Renal pelvis (tissue), 1 donor: ENCODE measurements at regions not wholly inside any gene's neighbourhood (a gene's known extent, or its start where the extent isn't known, plus 50 kb on each side); places are given as distances from the start of the nearest gene placed in this dataset.
"Not testable (repeated sequence)": the region's sequence is repeated elsewhere in the genome, so short reads cannot be mapped to it uniquely, and the experiment has no call there.

Source experiments
- DNase-seq: peaks from one replicate; pipeline ENCODE4 v3.0.0-alpha.2; 2013

DNA sequence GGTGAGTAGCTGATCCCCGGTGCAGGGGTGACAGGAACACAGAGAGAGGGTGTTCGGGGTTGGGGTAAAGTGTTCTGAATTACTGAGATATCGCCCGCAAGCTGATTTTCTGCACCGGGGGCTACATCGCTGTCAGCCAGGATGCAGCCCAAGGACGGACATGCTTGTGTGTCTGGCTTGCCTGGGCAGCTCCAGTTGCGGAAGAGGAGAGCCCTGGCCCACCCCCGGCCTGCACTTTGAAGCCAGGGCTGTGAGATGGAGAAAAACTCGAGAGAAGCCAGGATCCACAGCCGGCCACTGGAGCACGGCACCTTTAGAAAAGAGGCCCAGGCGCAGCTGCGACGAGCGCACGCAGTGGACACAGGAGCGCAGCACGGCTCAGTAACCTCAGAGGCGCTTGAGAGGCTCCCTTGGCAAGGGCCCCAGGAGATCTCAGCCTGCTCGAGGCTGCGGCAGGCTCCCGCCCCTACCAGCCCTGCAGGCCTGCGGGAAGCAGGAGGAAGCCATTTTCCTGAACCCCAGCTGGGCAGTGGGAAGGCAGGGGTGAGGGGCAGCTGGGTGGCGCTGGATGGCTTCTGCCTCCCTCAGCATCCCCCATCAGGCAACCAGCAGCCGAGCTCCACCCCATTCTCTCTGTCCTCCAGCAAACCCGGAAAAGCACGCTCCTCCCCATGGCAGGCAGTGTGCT is 59.2 kb downstream of the C9orf50 start:
- DNase-seq, result no peak

DNA sequence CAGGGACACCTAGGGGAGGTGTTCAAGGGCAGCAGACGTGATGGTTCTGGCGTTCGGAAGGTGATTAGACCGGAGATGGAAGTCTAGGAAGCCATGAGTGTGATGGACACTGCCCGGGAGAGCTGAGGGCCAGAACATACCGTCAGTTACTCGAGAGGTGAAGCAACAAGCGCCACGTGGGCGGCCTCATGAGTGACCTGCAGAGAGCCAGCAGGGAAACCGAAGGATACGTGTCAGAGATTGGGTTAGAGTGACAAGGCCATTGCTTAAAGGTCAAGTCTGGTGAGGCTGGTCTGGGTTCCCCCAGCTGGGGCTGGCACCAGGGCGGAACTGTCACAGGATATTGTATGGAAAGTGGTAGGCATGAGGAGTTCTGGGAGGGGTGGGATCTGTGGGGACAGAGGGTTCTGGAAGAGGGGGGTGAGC is 60.0 kb downstream of the C9orf50 start:
- no peak for DNase-seq

DNA sequence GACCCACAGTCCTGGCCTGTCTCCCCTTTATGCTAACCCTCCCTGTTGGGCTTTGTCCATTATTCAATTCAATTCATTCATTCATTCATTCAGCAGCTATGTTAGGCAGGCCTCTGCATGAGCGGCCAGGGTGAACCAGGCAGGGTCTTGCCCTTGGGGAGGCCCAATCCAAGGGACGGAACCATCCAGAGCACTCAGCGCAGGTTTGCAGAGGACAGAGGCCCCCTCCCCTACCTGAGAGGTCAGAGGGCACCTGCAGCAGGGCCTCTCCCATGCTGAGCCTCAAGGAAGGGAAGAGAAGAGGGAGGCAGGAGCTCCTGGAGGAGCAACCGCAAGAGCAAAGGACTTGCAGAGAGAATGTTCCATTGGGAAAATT is 61.4 kb downstream of the C9orf50 start:
- DNase-seq, result no peak

DNA sequence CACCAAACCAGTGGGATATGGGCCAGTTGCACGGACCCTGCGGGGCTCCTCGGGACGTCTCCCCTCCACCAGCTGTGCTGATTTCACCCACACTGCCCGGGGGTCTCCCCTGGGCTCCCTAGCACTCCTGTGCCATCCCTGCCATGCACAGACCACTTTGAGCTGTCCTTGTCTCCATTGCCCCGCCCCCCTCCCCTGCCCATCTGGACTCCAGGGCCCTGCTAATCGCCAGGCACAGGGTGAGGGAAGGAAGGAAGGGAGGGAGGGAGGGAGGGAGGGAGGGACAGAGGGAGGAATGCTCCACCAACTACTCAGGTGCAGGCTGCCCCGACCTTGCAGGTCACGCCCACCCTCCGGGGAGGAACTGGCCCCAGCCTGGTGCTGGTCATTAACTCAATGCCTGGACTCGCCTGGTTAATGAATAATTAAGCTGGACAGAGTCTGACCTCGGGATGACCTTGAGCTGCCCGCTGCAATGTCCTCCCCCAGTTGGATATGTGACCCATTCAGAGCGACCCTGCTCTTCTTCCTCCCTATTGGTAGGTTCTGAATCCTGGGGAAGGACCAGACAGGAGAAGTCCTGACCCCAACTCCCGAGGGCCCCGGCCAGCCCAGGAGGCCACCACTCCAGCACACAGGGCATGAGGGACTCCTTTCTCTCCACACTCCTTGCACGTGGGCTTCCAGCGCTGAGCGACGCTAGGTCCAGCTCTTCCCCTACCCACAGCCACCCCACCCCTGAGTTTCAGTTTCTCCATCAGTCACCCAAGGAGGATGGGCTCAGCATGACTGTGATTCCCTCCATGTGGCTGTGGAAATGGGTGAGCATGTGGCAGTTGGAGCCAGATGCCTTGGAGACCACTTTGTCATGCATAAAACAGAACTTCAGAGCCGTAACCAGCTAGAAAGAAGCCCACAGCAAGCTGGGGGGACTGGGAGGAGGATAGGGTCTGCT is 62.1 kb downstream of the C9orf50 start:
- no peak for DNase-seq

DNA sequence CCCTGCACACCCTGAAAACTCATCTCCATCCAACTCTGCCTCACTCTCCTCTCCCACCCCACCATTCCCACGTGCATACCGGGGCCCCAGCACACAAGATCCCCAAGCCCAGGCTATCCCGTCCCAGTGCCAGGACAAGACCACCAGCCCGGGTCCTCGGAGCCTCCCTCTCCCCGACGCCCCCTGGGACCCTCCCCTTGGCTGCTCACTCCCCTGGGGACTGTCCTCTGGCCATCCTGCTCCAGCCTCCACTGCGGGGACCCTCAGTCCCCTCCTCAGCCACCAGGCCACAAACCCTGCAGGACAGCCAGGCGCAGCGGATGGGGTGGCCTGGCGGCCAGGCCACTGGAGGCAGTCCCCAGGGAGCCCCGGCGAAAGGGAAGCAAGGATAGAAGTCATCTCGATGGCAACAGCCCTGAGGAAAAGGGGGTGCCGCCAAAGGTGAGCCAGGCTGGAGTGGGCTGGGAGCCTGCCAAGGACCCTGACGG is 62.8 kb downstream of the C9orf50 start:
- no peak for DNase-seq

DNA sequence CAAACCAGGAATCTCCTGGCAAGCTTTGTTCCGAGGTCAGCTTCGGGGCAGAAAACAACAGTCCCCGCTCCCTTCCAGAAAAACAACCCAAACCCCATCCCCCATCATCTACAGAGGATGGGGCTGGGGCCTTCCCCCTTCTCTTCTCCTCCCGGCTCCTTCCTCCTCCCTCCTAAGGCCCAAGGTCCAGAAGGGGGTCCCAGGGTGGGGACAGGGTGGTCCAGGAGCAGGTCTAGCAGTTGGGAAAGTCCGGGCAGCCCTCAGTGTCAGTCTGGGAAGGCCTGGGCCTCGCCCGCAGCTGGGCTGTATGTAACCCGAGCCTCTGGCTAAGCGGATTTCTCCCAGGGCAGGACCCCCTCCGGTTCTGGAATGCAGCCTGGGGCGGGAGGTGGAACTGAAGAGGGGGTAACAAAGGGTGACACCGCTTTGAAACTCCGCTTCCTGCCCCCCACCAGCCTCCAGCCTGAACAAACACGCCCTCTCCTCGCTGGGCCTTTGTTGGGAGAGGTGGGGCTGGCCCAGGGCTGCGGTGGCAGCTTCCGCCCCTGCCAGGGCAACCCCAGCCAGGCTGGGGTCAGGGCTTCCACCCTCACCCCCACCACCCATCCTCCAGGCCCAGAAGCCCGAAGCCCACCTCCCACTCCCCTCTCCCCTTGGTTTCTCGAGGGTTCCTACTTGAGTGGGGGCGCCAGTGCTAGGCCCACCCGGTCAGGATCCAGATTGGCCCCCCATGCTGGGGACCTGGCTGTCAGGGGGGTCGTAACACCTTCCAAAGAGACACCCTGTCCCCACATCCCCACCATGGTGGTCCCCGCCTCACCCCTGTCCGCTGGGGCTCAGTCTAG is 63.5 kb downstream of the C9orf50 start:
- peak; percentile 93 for DNase-seq

DNA sequence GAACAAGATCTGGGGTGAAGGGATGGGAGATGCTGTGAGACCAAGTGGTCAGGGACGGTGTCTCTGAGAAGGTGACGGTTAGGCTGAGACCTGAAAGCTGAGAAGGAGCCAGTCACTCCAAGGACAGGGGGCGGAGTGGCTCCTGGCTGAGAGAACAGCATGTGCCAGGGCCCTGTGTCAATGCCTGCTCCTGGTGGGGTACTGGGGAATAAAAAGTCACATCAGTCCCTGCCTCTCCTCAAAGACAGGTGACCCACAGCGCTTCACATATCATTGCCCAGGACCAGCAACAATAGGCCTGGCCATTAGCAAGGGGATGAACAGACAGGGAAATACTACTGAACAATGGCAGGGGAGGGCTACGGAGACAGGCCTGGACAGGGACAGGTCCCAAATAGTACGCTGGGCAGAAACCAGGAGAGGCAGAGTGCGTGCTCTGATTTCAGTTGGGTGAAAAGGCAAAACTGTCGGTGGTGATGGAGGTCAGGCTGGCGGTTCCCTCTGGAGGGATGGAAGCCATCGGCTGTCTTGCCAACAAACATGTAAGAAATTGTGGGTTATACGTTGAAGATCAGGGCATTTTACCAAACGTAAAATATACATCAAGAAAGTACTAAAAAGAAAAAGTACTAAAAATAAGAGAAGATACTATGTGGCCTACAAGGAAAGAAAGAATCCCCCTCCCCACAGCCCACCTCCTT is 64.3 kb downstream of the C9orf50 start:
- no peak for DNase-seq

DNA sequence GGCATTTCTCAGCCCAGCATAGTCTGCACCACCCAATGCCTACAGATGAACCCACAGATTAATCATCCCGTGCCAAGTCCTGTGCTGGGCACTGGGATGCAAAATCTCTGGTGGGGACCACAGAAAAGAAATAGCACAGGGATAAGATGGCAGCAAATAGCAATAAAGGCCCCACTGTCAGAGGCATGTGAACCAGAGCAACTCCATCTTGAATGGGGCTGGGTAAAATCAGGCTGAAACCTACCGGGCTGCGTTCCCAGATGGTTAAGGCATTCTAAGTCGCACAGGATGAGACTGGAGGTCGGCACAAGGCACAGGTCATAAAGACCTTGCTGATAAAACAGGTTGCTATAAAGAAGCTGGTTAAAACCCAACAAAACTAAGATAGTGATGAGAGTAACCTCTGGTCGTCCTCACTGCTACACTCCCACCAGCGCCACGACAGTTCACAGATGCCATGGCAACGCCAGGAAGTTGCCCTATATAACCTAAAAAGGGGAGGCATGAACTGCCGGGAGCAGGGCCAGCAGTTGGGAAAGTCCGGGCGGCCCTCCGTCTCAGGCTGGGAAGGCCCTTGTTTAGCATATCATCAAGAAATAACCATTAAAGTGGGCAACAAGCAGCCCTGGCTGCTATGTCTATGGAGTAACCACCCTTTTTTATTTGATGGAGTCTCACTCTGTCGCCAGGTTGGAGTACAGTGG is 65.2 kb downstream of the C9orf50 start:
- no peak for DNase-seq

DNA sequence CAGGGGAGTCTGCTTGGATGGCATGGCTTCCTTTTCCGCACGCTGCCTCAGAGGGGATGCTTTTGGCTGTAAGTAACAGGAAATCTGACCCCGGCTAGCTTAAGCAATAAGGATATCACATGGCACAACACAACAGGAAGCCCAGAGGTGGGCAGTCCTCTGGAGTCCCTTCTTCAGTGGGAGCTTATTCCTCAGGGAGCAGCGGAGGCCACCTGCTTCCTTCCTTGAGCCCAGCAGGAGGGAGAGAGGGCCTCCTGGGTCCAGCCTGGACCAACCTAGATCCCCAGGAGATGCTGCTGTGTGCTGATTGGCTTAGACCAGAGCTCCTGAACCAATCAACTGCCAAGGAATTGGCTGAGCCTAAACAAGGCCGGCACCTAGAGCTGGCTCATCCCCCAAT is 66.3 kb downstream of the C9orf50 start:
- no peak for DNase-seq

DNA sequence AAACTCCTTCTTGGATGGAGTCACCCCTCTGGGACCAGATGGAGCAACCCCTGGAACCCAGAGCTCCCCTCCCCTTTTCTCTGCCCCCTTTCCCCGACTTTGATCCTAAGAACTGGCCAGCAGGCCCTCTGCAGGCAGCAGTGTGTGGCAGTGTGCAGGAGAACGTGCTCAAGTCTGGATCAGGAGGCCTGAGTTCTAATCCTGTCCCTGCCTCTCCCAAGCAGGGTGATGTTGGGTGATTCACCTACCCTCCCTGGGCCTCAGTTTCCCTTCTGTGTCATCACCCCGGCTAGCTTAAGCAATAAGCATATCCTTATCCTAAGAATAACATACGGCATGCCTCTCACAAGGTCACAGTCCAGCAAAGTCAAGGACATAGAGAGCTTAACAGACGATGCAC is 67.6 kb downstream of the C9orf50 start:
- no peak for DNase-seq

DNA sequence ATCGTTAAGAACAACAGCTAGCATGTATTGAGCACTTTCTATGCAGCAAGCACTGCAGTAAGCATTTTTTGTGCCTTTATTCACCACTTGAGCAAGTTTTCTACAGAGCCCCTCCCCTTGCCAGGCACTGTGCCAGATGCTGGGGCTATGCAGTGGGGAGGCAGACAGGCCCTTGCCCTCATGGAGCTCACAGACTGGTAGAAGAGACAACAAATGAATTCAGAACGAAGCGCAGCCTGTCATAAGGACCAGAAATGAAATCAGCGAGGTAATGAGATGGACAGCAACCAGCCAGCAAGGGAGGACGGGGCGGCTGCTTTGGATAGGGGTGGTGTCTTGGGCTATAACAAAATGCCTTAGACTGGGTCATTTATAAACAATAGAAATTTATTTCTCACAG is 68.8 kb downstream of the C9orf50 start:
- no peak for DNase-seq

DNA sequence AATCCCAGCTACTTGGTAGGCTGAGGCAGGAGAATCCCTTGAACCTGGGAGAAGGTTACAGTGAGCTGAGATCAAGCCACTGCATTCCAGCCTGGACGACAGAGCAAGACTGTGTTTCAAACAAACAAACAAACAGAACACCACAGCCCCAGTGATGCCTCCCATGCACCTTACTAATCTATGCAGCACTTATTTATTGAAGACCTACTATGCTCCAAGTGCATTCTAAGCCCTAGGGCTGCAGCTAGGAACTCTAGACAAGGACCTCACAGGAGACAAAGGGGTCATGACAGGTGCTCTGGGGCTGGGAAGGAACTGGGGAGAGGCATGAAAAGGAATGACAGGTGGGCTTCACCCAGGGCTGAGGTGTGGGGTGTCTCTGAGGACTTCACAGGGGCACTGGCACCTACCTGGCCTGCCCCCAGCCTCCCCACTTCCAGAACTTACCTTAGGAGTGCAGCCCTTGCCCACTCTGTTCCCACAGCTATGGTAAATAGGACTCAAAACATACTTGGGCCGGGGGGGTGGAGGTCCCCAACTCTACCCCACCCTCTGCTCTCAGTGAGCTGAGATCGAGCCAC is 69.4 kb downstream of the C9orf50 start:
- no peak for DNase-seq

DNA sequence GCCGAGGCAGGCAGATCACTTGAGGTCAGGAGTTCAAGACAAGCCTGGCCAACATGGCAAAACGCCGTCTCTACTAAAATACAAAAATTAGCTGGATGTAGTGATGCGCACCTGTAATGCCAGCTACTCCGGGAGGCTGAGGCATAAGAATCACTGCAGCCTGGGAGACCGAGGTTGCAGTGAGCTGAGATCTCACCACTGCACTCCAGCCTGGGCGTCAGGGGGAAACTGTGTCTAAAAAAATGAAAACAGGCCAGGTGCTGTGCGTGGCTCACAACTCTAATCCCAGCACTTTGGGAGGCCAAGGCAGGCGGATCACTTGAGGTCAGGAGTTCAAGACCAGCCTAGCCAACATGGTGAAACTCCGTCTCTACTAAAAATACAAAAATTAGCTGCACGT is 69.9 kb downstream of the C9orf50 start:
- DNase-seq, result not testable (repeated sequence)

DNA sequence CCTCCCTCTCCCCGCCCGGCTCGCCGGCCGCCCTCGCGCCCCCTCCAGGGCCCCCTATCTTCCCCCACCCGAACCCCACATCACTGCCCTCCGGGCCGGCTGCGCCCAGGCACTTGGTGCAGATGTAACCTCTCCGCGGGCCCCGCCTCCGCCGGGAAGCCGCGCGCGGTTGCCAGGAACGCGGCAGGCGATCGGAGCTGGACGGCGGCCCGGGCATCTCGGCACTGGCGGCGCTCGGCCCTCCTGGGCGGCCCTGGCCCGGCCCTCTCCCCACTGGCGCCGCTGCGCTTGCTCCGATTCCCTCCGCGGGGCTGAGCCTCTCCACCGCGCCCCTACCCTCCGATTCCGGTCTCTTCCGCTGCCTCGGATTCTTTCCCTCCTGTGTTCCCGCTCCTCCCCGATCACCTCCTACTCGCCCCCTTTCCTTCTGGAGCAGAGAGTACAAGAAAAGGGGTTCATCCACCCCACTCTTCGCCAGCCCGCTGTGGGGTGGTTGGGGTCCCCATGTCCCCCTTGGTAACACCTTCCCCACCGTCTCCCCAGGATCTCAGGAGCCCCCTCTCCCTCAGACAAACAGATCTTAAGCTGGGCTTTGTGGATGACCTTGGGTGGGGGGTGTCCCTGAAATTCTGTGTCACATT is 70.6 kb downstream of the C9orf50 start:
- DNase-seq, result no peak

DNA sequence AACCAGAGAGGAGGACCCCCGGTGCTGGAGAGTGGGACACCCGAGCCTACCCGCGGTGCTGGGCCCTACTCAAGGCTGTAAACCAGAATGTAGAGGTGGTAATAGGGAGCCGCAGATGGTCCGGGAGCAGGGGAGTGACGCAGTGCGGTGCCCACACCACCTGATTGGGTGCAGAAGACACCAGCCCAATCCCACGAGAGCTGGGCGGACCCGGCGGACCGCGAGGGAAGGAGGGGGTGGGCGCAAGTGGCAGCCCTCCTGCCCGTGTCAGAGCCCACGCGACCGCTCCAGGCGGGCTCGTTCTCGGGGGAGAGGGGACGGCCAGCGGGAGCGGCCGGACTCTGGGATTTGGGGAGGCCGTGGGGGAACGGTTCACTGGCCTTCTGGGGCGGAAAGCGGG is 71.2 kb downstream of the C9orf50 start:
- peak; percentile 75 for DNase-seq

DNA sequence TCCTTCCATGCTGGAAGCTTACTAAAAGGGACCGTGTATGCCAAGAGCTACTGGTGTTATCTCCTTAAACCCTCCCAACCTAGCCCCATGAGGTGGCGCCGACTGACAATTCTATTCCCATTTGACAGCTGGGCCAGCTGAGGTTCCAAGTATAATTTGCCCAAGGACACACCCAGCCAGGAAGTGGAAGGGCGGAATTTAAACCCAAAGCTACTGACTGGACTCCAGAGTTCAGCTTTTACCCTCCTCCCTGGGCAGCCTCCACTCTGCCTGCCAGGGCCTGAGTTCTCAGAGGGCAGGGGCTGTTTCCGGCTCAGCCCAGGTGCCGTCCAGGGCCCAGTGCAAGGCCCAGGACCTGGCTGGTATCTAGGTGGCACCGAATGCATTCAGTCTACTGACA is 71.8 kb downstream of the C9orf50 start:
- no peak for DNase-seq

DNA sequence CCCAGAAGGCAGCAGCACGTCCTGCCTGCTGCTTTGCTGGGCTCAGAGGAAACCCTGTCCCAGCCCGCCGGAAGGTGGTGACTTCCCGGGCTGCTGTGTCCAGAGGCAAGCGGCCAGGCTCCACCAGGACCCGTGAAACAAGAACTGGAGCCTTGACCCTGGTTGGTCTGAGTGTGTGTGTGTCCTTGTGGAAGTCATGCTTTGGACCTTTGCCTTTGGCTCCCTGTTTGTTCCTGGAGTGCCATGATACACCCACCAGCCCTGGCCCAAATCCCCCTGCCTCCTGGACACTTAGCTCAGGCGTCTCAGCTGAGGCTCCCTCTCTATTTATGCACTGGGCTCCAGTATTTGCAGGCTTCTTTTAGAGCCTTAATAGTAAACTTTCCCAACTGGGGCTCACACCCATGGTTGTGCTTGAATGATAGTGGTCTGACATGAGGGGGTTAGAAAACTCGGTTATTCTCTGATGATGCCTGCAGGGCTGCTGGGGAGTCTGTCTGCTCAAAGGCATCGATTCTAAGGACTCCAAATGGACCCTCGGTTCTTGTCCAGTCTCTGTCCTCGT is 72.2 kb downstream of the C9orf50 start:
- DNase-seq, result no peak

DNA sequence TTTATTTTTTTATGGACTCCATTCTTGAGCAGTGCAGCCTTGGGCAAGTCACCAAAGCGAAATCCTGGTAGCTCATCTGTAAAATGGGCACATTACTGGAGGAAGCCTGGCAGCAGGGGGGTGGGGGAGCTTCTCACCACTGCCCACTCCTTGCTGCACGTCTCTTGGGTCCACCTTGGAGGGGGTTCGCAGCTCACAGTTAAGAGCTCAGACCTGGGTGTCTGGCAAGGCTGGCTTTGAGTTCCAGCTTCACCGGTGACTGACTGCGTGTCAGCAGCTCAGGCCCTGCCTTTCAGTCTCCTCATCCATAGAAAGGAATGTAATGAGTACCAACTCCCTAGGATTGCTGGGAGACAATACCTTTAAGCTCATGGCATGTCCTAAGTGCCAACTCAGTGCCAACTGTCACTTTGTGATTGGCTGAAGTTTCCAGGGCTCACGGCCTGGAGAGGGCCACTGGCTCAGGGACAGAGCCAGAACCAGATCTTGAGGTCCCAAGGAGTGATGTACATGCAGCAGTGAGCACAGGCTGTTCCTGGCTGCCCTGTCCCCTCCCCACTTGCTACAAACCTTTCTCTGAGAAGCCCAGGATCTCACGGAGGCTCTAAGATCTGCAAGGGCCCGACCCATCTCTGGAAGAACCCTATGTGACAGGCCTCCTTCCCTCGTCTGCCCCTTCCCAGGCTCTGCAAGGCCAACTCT is 72.9 kb downstream of the C9orf50 start:
- DNase-seq, result no peak

DNA sequence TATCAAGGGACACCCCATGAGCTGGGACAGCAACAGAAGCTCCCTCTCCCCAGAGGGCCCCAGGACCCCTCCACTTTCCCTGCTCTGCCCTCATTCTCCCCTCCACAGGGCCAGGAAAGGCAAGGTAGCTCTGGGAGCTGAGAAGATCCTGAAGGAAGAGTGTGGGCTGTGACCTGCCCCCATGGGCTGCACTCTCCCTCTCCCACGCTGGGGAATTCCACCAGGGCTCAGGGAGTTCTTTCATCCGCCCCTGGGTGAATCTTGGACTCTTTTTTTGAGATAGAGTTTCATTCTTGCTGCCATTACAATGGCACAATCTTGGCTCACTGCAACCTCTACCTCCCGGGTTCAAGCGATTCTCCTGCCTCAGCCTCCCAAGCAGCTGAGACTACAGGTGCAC is 73.8 kb downstream of the C9orf50 start:
- DNase-seq, result no peak
